Upper lobe of left lung (tissue), 4 donors: ENCODE measurements at regions not wholly inside any gene's neighbourhood (a gene's known extent, or its start where the extent isn't known, plus 50 kb on each side); places are given as distances from the start of the nearest gene placed in this dataset.

Experiments
- CTCF ChIP-seq, 6 experiments: fragments of 450-650 bp in 4 of 6; fragments of 200-600 bp in 2 of 6; sonication (generic) in 2 of 6; IDR thresholded peaks; one replicate each; pipeline ENCODE4 v1.5.1; 2016 to 2019; ENCODE audit warnings: antibody characterized with exemption in 6 of 6
- EP300 ChIP-seq, 4 donors: sonication (generic); formaldehyde crosslinking; IDR thresholded peaks; one replicate each; pipeline ENCODE4 v1.5.1; 2017; ENCODE audit warnings: antibody characterized with exemption in 4 of 4, control low read depth in 2 of 4

DNA sequence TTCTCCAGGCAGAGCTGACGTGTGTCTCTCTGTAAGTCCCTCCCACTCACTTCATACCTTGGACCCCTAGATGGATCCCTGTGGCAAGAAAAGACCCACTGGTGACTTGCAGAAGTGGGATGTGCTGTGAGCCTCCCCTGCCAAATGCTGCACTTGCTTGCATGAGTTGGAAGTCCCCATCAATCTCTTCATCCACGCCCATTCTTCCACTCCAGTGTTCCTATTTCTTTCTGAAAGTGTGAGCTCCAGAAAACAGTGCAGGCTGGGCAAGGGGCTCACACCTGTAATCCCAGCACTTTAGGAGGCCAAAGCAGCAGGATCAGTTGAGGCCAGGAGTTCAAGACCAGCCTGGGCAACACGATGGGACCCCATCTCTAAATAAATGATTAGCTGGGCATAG lies 254.1 kb upstream of the IRF2BP2 start:
- TF ChIP-seq CTCF (IDR thresholded peaks at IDR 0.05) (no peak), EP300 (IDR thresholded peaks at IDR 0.05) (no peak)
